ENCODE measurements at regions not wholly inside any gene's neighbourhood (a gene's known extent, or its start where the extent isn't known, plus 50 kb on each side); places are given as distances from the start of the nearest gene placed in this dataset.

GRCh38 chr7:35450456-35451214 lies 196.7 kb upstream of the TBX20 start:
- no peak for DNase-seq (ENCODE audit: low read depth in 3 of 3)

GRCh38 chr7:35448486-35448885 lies 194.6 kb upstream of the TBX20 start:
- no peak for DNase-seq (ENCODE audit: low read depth in 3 of 3)

DNA sequence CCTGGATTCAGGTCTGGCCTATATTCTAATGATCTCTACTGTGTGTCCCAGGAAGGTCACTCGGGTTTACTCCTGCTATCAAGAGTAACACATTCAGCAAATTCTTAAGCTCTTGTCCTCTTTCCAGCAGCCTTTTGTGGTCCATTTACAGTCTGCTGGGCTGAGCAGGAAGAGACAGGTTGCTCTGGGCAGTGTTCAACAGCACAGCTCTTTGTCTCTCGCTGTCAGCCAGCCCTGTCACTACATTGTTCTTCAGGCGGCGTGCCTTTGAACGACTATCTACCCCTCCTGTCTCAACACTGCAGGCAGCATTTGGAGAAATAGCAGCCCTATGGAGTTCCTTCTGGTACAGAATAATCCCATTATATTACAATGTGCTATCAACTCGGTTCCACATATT lies 192.2 kb upstream of the TBX20 start:
- no peak for DNase-seq (ENCODE audit: low read depth in 3 of 3)

DNA sequence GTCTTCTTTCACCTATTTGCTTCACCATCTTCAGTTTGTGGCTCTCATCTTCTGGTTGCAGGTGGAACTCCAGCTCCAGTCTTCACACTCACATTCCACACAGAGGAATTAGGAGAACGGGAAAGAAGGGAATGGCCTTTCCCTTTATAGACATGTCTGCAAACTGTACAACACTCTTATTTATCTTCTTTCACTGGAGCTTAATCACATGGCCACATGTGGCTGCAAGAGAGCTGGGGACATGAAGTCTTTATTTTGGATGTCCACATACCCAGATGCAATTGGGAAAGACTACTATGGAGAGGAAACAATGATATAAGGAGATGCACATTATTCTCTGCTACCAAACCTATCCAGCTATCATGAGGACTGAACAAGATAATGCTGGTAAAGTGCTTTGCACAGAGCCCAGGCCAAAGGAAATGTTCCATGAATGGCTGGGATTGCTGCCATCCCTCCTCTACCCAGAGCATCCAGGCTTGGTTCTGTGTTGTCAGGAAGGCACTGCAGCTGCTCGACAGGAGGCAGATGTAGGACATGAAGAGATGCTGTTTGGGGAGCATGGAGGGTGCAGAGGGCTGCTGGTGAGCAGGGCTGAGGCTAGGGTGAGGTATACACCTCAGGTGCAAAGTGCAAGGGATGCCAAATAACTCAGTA lies 183.8 kb upstream of the TBX20 start:
- no peak for DNase-seq (ENCODE audit: low read depth in 3 of 3)

DNA sequence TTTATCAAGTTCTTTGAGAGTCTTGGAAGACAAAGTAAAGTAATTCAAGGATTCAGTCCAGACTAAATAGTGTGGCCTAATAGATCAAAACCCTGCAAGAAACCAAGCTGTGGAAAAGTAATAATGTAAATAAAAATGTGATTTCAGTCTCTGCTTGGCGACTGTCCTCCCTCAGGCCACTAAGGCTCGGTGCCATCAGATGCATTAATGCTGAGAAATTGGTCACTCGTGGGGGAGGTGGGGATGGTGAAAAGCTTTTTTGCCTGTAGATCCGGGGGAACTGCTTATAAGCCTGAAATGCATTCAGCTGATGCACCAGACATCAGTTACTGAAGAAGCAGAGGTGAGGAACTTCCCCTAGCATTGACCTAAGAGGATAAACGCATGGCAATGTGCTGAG lies 182.6 kb upstream of the TBX20 start:
- no peak for DNase-seq (ENCODE audit: low read depth in 3 of 3)

DNA sequence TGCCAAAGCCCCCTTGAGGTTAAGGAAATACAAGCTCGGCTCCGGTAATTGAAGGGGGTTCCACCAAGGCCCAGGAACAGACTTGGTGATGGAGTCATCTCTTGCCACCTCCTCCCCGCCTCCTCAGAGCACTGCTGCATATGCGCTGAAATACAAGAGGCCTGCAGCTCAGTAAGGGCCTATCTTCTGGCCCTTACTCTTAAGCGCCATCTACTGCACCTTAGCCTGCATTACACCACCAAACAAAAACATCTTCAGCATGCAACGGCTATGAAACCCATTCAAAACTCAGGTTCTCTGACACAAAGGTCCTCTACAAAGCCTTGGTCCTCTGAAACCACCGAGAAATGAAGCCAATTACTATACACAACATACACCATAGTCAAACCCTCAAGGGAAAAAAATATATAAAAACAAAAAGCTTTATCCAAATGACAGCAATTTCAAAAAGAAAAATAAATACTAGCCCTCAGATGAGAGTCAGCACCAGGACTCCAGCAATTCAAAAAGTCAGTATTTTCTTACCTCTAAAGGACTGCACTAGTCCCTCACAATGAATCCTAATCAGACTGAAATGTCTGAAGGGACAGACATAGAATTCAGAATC lies 176.8 kb upstream of the TBX20 start:
- no peak for DNase-seq (ENCODE audit: low read depth in 3 of 3)

GRCh38 chr7:35424869-35425495 lies 171.1 kb upstream of the TBX20 start:
- peak; percentile 8 to 56 (median 10) for DNase-seq (ENCODE audit: low read depth in 3 of 3)

GRCh38 chr7:35424440-35424839 lies 170.5 kb upstream of the TBX20 start:
- DNase-seq (ENCODE audit: low read depth in 3 of 3): no peak

DNA sequence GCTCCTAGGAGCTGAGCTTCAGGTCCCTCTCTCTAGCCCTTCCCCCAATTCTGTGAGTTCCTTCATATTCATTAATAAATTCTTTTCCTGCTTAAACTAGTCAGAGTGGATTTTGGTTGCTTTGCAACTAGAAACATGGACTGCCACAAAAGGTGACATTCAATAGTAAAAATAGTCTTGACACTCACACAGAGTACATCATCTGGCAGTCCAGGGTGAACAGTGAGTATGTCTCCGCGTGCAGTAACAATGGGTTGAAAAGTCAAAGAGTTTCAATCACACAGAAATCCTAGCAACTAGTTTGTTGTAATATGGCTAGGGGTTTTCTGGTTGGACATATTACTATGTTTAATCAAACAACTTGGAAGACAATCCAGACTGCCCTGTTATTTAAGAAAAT lies 168.8 kb upstream of the TBX20 start:
- no peak for DNase-seq (ENCODE audit: low read depth in 3 of 3)

DNA sequence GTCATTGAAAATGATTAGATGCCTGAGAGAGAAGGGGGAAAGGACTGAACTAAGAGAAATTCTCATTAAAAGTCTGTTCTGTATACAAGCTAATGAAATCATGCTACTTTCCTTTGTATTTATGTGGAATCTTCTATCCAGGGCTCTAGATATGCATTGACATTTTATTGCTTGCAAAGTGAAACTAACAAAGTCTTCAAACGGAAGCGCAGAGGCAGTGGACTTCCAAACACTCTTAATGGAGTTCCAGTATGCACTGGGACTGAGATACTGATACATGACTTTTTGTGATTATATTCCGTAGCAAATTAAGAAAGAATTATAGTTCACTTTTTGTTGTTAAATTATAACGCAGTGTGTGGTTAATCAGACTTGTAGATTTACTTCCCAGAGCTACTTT lies 166.8 kb upstream of the TBX20 start:
- no peak for DNase-seq (ENCODE audit: low read depth in 3 of 3)

GRCh38 chr7:35419391-35419755 lies 165.5 kb upstream of the TBX20 start:
- no peak for DNase-seq (ENCODE audit: low read depth in 3 of 3)

GRCh38 chr7:35418716-35419390 lies 165.0 kb upstream of the TBX20 start:
- no peak for DNase-seq (ENCODE audit: low read depth in 3 of 3)

- DNase-seq (ENCODE audit: low read depth in 3 of 3): no peak
These were observed 162.7 kb upstream of the TBX20 start for GRCh38 chr7:35416568-35416967.

DNA sequence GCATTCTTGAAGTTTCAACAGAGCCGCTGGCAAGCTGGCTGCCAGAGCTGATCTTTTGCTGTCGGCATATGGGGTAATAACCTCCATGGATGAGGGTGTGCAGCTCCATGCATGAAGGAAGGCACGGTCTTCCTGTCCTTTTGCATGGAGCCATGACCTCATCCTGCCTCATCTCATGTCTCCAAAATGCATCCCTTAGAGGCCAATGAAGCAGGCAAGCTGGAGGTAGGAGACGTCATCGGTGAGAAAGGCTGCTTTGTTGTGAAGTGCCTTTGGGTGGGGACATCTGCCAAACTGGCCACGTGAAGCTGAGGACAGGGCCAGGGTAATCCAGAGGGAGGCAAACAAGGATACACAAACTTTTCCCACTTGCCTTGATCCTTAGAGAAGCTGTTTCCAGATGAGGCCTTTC lies 161.5 kb upstream of the TBX20 start:
- DNase-seq (ENCODE audit: low read depth in 3 of 3): no peak

DNA sequence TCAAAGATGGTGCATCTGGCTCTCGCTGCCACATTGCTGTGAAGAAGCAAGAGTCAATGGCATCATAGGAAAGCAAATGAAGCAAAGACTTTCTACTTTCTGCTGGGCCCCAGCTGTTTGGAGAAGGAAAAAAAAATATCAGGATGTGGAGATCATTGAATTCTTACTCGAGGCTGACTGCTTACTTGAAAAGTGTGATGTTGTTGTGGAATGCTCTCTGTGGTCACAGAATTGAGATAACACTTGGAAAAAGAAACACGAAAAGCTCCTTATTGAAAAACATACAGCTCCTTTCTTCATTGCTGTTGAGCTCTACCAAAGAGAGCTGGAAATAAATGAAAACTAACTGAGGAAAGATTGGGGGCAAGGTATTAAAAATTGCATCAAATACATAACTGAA lies 157.4 kb upstream of the TBX20 start:
- DNase-seq (ENCODE audit: low read depth in 3 of 3): no peak

DNA sequence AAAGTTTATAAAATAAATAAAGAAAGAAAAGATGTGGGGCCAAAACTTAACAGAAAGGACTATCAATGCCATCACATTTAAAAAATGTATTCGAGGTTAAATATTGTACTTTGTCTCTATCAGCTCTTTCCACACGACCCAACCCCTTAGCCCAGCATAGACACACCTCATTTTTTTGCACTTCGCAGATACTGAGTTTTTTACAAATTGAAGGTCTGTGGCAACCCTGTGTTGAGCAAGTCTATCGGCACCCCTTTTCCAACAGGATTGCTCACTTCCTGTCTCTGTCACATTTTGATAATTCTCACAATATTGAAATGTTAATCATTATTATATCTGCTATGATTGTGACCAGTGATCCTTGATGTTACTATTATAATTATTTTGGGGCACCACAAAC lies 151.6 kb upstream of the TBX20 start:
- no peak for DNase-seq (ENCODE audit: low read depth in 3 of 3)

- no peak for DNase-seq (ENCODE audit: low read depth in 3 of 3)
These were observed 147.4 kb upstream of the TBX20 start for GRCh38 chr7:35401217-35401879.

DNA sequence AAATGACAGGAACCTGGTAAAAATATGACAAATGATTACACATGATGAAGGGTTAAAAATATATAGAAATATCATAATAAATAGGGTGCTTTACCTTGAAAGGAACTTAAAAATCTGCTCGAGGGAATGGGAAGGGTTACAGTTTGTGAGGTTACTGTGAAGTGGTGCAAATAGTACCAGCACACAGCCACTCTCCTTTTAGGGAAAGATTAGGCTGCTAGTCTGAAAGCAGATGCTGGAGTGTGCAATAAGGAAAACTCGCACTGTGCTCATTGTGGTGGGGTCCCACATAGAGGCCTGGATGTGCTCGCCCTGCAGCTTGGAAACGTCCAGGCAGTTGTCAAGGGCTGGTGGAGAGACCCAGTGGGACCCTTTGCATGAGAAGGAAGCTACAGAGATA lies 145.9 kb upstream of the TBX20 start:
- DNase-seq (ENCODE audit: low read depth in 3 of 3): no peak

GRCh38 chr7:35399216-35399615 lies 145.3 kb upstream of the TBX20 start:
- no peak for DNase-seq (ENCODE audit: low read depth in 3 of 3)

DNA sequence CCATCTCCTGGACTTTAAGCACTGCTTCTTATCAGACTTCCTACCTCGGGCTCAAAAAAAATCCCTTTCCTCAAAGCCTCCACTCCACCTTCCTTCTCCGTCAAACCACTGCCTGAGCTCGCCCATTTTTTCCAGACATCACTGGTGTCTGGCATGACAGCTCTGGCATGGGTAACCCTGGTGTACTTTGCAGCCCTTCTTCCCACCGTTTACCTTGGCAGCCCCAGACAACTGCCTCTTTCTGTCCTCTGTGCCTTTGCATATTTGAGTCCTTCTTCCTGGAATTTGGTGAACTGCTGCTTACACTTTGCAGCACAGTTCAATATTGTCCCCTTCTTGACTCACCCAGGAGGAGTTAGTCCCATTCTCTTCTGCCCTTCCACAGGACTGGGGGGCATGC lies 144.6 kb upstream of the TBX20 start:
- no peak for DNase-seq (ENCODE audit: low read depth in 3 of 3)

DNA sequence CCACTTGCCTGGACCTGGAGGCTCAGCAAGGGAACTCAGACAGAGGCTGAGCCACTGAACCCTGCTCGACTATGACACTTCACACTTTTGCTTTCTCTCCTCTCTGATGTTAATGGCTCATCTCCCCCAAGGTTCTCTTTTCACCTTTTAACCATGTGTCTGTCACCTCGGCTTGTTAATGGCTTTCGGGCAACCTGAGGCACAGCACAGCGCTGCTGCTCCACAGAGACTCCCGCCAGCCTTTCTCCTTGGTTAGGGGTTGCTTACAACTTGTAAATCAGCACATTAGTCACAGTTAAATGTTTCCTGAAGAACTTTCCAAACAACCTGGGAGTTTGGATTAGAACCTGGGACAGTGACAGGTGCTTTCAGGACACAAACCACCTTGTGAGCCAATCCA lies 136.2 kb upstream of the TBX20 start:
- DNase-seq (ENCODE audit: low read depth in 3 of 3): no peak

- no peak for DNase-seq (ENCODE audit: low read depth in 3 of 3)
These were observed 135.7 kb upstream of the TBX20 start for GRCh38 chr7:35389636-35390035.

All from stimulated activated CD4-positive, alpha-beta T cell treated with anti-CD3 and anti-CD28 coated beads, TNF-alpha, amount 100 ng/mL, for 48 hours (primary cell).